ENCODE measurements at regions not wholly inside any gene's neighbourhood (a gene's known extent, or its start where the extent isn't known, plus 50 kb on each side); places are given as distances from the start of the nearest gene placed in this dataset.
"Not testable (repeated sequence)": the region's sequence is repeated elsewhere in the genome, so short reads cannot be mapped to it uniquely, and the experiment has no call there.

DNA sequence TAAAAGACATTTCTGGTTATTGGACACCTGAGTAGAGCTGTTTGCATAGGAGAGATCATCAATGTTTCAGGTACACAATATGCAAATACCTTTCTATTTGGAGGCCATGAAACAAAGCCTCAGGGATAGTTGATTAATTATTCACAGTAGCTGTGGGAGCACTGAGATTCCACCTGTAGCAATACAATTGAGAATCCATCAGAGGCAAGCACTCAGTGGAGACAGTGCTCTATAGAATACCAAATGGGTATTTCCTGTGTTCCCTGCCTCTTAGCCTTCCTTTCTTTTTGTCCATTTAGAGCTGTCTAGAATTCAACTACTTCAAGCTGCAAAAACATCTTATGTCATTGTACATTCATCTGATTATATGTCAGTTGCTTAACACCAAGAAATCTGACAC, 1754.0 kb upstream of the ACO1 start:
- ChIA-PET CTCF (no interaction called here), POLR2A (ENCODE audit: unreplicated experiment) (no interaction called here)
- TF ChIP-seq FOS (IDR thresholded peaks at IDR 0.05; ENCODE audit: low read depth, low read length) (no peak), SMC3 (IDR thresholded peaks at IDR 0.05; ENCODE audit: low read depth, low read length) (no peak), MAZ (IDR thresholded peaks at IDR 0.05; ENCODE audit: borderline replicate concordance, low read depth, low read length) (no peak), RCOR1 (IDR thresholded peaks at IDR 0.05; ENCODE audit: insufficient replicate concordance, low read length) (no peak)
- no peak overlapping the region for H2BK120ac ChIP-seq (ENCODE audit: low read depth, low read length)
- H3K27ac ChIP-seq (ENCODE audit: insufficient read depth, low read length): no peak overlapping the region
- no peak overlapping the region for H3K14ac ChIP-seq (replicated peaks; ENCODE audit: low read depth, low read length)
- H3K9me3 ChIP-seq (ENCODE audit: control insufficient read depth, insufficient read depth, low read length): no peaks in the 10 kb centered on the region
- no peak overlapping the region for H3K18ac ChIP-seq (ENCODE audit: low read depth, low read length)
- H2BK20ac ChIP-seq (ENCODE audit: low read depth, low read length): no peak overlapping the region
- H3K23ac ChIP-seq (ENCODE audit: low read depth, low read length): no peak overlapping the region
- dilution Hi-C loops (cut with HindIII; ENCODE audit: low sequenced_read_pairs, unreplicated experiment) (no loop called here), intact Hi-C loops (cut with micrococcal nuclease) (no loop called here), in situ Hi-C loops (cut with MboI; ENCODE audit: low sequenced_read_pairs) (no loop called here)
- H4K8ac ChIP-seq (ENCODE audit: low read depth in 2 of 2, low read length in 2 of 2): no peak overlapping the region
- ATAC-seq (ENCODE audit: low read depth) (no peak), DNase-seq (no peak)
- no peak overlapping the region for H3K56ac ChIP-seq (ENCODE audit: extremely low read depth, insufficient read depth, low read length)
- H2AK5ac ChIP-seq (ENCODE audit: low read depth, low read length): no peak overlapping the region
- no peak overlapping the region for H3K4me2 ChIP-seq (ENCODE audit: low read depth, low read length)
- no TSS peak for BruUV-seq (replicated peaks)
- no peak overlapping the region for H2BK15ac ChIP-seq (ENCODE audit: low read depth, low read length)
- no peak overlapping the region for H4K91ac ChIP-seq (ENCODE audit: insufficient read depth, low read depth, low read length)
- no peaks in the 10 kb centered on the region for H4K20me1 ChIP-seq (ENCODE audit: insufficient read depth, low read length)
- no peaks in the 10 kb centered on the region for H3K4me1 ChIP-seq (ENCODE audit: control insufficient read depth, insufficient read depth, low read length)
- H3K9ac ChIP-seq (ENCODE audit: low read depth, low read length): no peak overlapping the region
- H3K9me1 ChIP-seq (ENCODE audit: insufficient read depth, low read length): no peaks in the 10 kb centered on the region
- no peak overlapping the region for H4K5ac ChIP-seq (ENCODE audit: low read depth, low read length)
- H2AFZ ChIP-seq (replicated peaks; ENCODE audit: low read length, poor library complexity): no peak overlapping the region
- no peaks in the 10 kb centered on the region for H3K27me3 ChIP-seq (ENCODE audit: control insufficient read depth, insufficient read depth, low read length)
- H2BK5ac ChIP-seq (ENCODE audit: low read depth, low read length, poor library complexity, severe bottlenecking): no peak overlapping the region
- H3K4ac ChIP-seq (ENCODE audit: low read depth, low read length): no peak overlapping the region
- no peak overlapping the region for H3K4me3 ChIP-seq (ENCODE audit: insufficient read depth, low read depth, low read length)
- H3K79me1 ChIP-seq (ENCODE audit: low read depth in 1 of 2, low read length in 2 of 2): no peaks in the 10 kb centered on the region
- H3K36me3 ChIP-seq (ENCODE audit: control insufficient read depth, insufficient read depth, low read length): no peaks in the 10 kb centered on the region
- no peak overlapping the region for H2AK9ac ChIP-seq (replicated peaks; ENCODE audit: low read depth, low read length, poor library complexity)

- CTCF ChIA-PET; H3K9me1 ChIP-seq (ENCODE audit: insufficient read depth, low read length); H3K36me3 ChIP-seq (ENCODE audit: control insufficient read depth, insufficient read depth, low read length); BruUV-seq (replicated peaks); H3K23ac ChIP-seq (ENCODE audit: low read depth, low read length); H2BK15ac ChIP-seq (ENCODE audit: low read depth, low read length); H3K56ac ChIP-seq (ENCODE audit: extremely low read depth, insufficient read depth, low read length); H2AK9ac ChIP-seq (replicated peaks; ENCODE audit: low read depth, low read length, poor library complexity); H4K5ac ChIP-seq (ENCODE audit: low read depth, low read length); H3K4me1 ChIP-seq (ENCODE audit: control insufficient read depth, insufficient read depth, low read length); H3K4me3 ChIP-seq (ENCODE audit: insufficient read depth, low read depth, low read length); H3K27me3 ChIP-seq (ENCODE audit: control insufficient read depth, insufficient read depth, low read length); ATAC-seq (ENCODE audit: low read depth); H4K8ac ChIP-seq (ENCODE audit: low read depth in 2 of 2, low read length in 2 of 2); intact Hi-C loops (cut with micrococcal nuclease); H4K20me1 ChIP-seq (ENCODE audit: insufficient read depth, low read length); H4K91ac ChIP-seq (ENCODE audit: insufficient read depth, low read depth, low read length); in situ Hi-C loops (cut with MboI; ENCODE audit: low sequenced_read_pairs); H2BK120ac ChIP-seq (ENCODE audit: low read depth, low read length); H3K9ac ChIP-seq (ENCODE audit: low read depth, low read length); H3K4me2 ChIP-seq (ENCODE audit: low read depth, low read length); H2BK20ac ChIP-seq (ENCODE audit: low read depth, low read length); H3K18ac ChIP-seq (ENCODE audit: low read depth, low read length); H2BK5ac ChIP-seq (ENCODE audit: low read depth, low read length, poor library complexity, severe bottlenecking); POLR2A ChIA-PET (ENCODE audit: unreplicated experiment); H3K79me1 ChIP-seq (ENCODE audit: low read depth in 1 of 2, low read length in 2 of 2); H2AFZ ChIP-seq (replicated peaks; ENCODE audit: low read length, poor library complexity); dilution Hi-C loops (cut with HindIII; ENCODE audit: low sequenced_read_pairs, unreplicated experiment); H2AK5ac ChIP-seq (ENCODE audit: low read depth, low read length); H3K14ac ChIP-seq (replicated peaks; ENCODE audit: low read depth, low read length); H3K9me3 ChIP-seq (ENCODE audit: control insufficient read depth, insufficient read depth, low read length); H3K27ac ChIP-seq (ENCODE audit: insufficient read depth, low read length); H3K4ac ChIP-seq (ENCODE audit: low read depth, low read length); DNase-seq: not testable (repeated sequence)
- WGBS, 2 experiments (ENCODE audit: extremely low coverage in 2 of 2, insufficient read length in 1 of 2): no CpG with 5 or more reads among the region's 6 CpGs
Measured at GRCh38 chr9:30646639-30647038, 1737.8 kb upstream of the ACO1 start.
